HL-60 (cell line): ENCODE measurements at regions not wholly inside any gene's neighbourhood (a gene's known extent, or its start where the extent isn't known, plus 50 kb on each side); places are given as distances from the start of the nearest gene placed in this dataset.

Source experiments
- DNase-seq, 2 experiments: peaks; one replicate each; pipeline ENCODE4 v3.0.0-alpha.2; 2010 to 2020; ENCODE audit warnings: low read depth in 1 of 2, low spot score in 1 of 2
- H3K27ac ChIP-seq: fragments of 250-450 bp; sonication (Bioruptor Pico); replicated peaks from 2 replicates; pipeline ENCODE4 v1.5.1; 2020; ENCODE audit warnings: mild to moderate bottlenecking, moderate library complexity
- H3K27me3 ChIP-seq: fragments of 250-450 bp; sonication (Bioruptor Pico); 2 replicates; pipeline ENCODE4 v1.5.1; 2021; ENCODE audit warnings: mild to moderate bottlenecking, moderate library complexity; ENCODE audit not compliant: insufficient read depth, poor library complexity, severe bottlenecking
- H3K4me3 ChIP-seq: replicated peaks from 2 replicates; pipeline ENCODE4 v1.5.1; 2011; ENCODE audit warnings: mild to moderate bottlenecking, control low read depth, low read length; ENCODE audit not compliant: insufficient read depth
- CTCF ChIP-seq: IDR thresholded peaks from one replicate; pipeline ENCODE4 v1.5.1; 2011; ENCODE audit warnings: low read length, control low read depth, inconsistent platforms; ENCODE audit not compliant: insufficient read depth
- GABPA ChIP-seq: IDR thresholded peaks from 2 replicates; pipeline ENCODE4 v1.6.1; 2012; ENCODE audit warnings: low read depth
- POLR2AphosphoS5 ChIP-seq: IDR thresholded peaks from 2 replicates; pipeline ENCODE4 v1.6.1; 2012; ENCODE audit warnings: low read depth
- REST ChIP-seq: IDR thresholded peaks from 2 replicates; pipeline ENCODE4 v1.6.1; 2012; ENCODE audit warnings: low read depth; ENCODE audit not compliant: insufficient replicate concordance
- SPI1 ChIP-seq: IDR thresholded peaks from 2 replicates; pipeline ENCODE4 v1.6.1; 2012; ENCODE audit warnings: low read depth, mild to moderate bottlenecking, borderline replicate concordance

- no peak overlapping the region for H3K4me3 ChIP-seq
- H3K27ac ChIP-seq: no peak overlapping the region
- no peaks in the 10 kb centered on the region for H3K27me3 ChIP-seq
- TF ChIP-seq GABPA: no peak
- peak; percentile 80 for TF ChIP-seq SPI1
- TF ChIP-seq POLR2AphosphoS5: no peak
- TF ChIP-seq CTCF: no peak
- no peak for TF ChIP-seq REST
- DNase-seq: peak; percentile 18 to 50
Observed at GRCh38 chr9:16289639-16290038, 580.8 kb downstream of the BNC2 start.

- Histone ChIP-seq H3K27ac (no peak overlapping the region), H3K4me3 (no peak overlapping the region), H3K27me3 (no peaks in the 10 kb centered on the region)
- DNase-seq: no peak
- TF ChIP-seq GABPA: no peak
- no peak for TF ChIP-seq POLR2AphosphoS5
- TF ChIP-seq REST: no peak
- TF ChIP-seq SPI1: no peak
- TF ChIP-seq CTCF: no peak
Observed at GRCh38 chr9:16290169-16290568, 580.3 kb downstream of the BNC2 start.

- Histone ChIP-seq H3K4me3 (no peak overlapping the region), H3K27ac (no peak overlapping the region), H3K27me3 (no peaks in the 10 kb centered on the region)
- TF ChIP-seq GABPA: no peak
- no peak for TF ChIP-seq POLR2AphosphoS5
- no peak for TF ChIP-seq CTCF
- no peak for TF ChIP-seq SPI1
- TF ChIP-seq REST: no peak
- DNase-seq: no peak
Observed at GRCh38 chr9:16291921-16292320, 578.5 kb downstream of the BNC2 start.
